IMR-90 (cell line): ENCODE measurements at regions not wholly inside any gene's neighbourhood (a gene's known extent, or its start where the extent isn't known, plus 50 kb on each side); places are given as distances from the start of the nearest gene placed in this dataset.

Experiments used
- ATAC-seq: fragments of 200-7000 bp; cut with Tn5 transposase; 2 replicates; pipeline ENCODE4 v1.9.1; 2020; ENCODE audit warnings: low read depth, mild to moderate bottlenecking, moderate library complexity
- BruUV-seq: library from RNA; stranded (reverse); fragments of 400-500 nt; replicated peaks from 2 replicates; lab custom pipeline; 2021; lab: Mats Ljungman, UMichigan
- CTCF ChIA-PET: fragments of 300-600 bp; formaldehyde crosslinking; extraction: SDS; loops from one replicate; lab custom pipeline; 2021; ENCODE audit warnings: antibody characterized with exemption; lab: Yijun Ruan, JAX
- POLR2A ChIA-PET: fragments of 300-600 bp; sonication (Branson Sonifier 250); formaldehyde crosslinking; loops from one replicate; lab custom pipeline; 2022; ENCODE audit warnings: antibody characterized with exemption; ENCODE audit not compliant: unreplicated experiment; lab: Charles Lee
- DNase-seq: peaks from one replicate; pipeline ENCODE4 v3.0.0; 2013
- H2AFZ ChIP-seq: replicated peaks from 2 replicates; pipeline ENCODE3; 2013; ENCODE audit warnings: low read length, mild to moderate bottlenecking; ENCODE audit not compliant: poor library complexity
- H2AK5ac ChIP-seq: 2 replicates; pipeline ENCODE4 v1.6.1; 2013; ENCODE audit warnings: low read depth, low read length, inconsistent platforms
- H2AK9ac ChIP-seq: replicated peaks from 2 replicates; pipeline ENCODE3; 2013; ENCODE audit warnings: mild to moderate bottlenecking, low read depth, low read length, moderate library complexity; ENCODE audit not compliant: poor library complexity
- H2BK120ac ChIP-seq: 2 replicates; pipeline ENCODE4 v1.6.1; 2013; ENCODE audit warnings: low read depth, low read length, inconsistent platforms
- H2BK15ac ChIP-seq: 3 replicates; pipeline ENCODE4 v1.6.1; 2013; ENCODE audit warnings: low read depth, low read length, inconsistent platforms
- H2BK20ac ChIP-seq: 2 replicates; pipeline ENCODE4 v1.6.1; 2013; ENCODE audit warnings: low read depth, mild to moderate bottlenecking, inconsistent platforms, low read length, moderate library complexity
- H2BK5ac ChIP-seq: 2 replicates; pipeline ENCODE4 v1.6.1; 2013; ENCODE audit warnings: mild to moderate bottlenecking, low read depth, low read length, inconsistent platforms; ENCODE audit not compliant: poor library complexity, severe bottlenecking
- H3K14ac ChIP-seq: replicated peaks from 2 replicates; pipeline ENCODE4 v1.6.1; 2013; ENCODE audit warnings: low read depth, low read length, inconsistent platforms
- H3K18ac ChIP-seq: 2 replicates; pipeline ENCODE4 v1.6.1; 2013; ENCODE audit warnings: low read depth, low read length, control low read depth
- H3K23ac ChIP-seq: 2 replicates; pipeline ENCODE4 v1.6.1; 2013; ENCODE audit warnings: low read depth, low read length, inconsistent platforms
- H3K27ac ChIP-seq: 2 replicates; pipeline ENCODE4 v1.5.1; 2013; ENCODE audit warnings: mild to moderate bottlenecking, control low read depth, low read length; ENCODE audit not compliant: insufficient read depth
- H3K27me3 ChIP-seq: 2 replicates; pipeline ENCODE4 v1.6.1; 2013; ENCODE audit warnings: low read length; ENCODE audit not compliant: control insufficient read depth, insufficient read depth
- H3K36me3 ChIP-seq: 2 replicates; pipeline ENCODE4 v1.6.1; 2013; ENCODE audit warnings: low read length, mixed read lengths; ENCODE audit not compliant: control insufficient read depth, insufficient read depth
- H3K4ac ChIP-seq: 2 replicates; pipeline ENCODE4 v1.6.1; 2013; ENCODE audit warnings: low read depth, low read length, inconsistent platforms
- H3K4me1 ChIP-seq: 2 replicates; pipeline ENCODE4 v1.6.1; 2013; ENCODE audit warnings: low read length, mixed read lengths; ENCODE audit not compliant: control insufficient read depth, insufficient read depth
- H3K4me2 ChIP-seq: 2 replicates; pipeline ENCODE4 v1.6.1; 2013; ENCODE audit warnings: low read depth, mild to moderate bottlenecking, control low read depth, low read length, moderate library complexity
- H3K4me3 ChIP-seq: 2 replicates; pipeline ENCODE4 v1.5.1; 2013; ENCODE audit warnings: low read depth, mild to moderate bottlenecking, control low read depth, low read length, moderate library complexity; ENCODE audit not compliant: insufficient read depth
- H3K56ac ChIP-seq: 2 replicates; pipeline ENCODE4 v1.6.1; 2013; ENCODE audit warnings: low read length, inconsistent platforms; ENCODE audit not compliant: insufficient read depth; ENCODE audit errors: extremely low read depth
- H3K79me1 ChIP-seq, 2 experiments: 2 replicates each; pipeline ENCODE4 v1.6.1; 2013; ENCODE audit warnings: low read length in 2 of 2, inconsistent platforms in 1 of 2, low read depth in 1 of 2
- H3K9ac ChIP-seq: 2 replicates; pipeline ENCODE4 v1.6.1; 2013; ENCODE audit warnings: low read depth, low read length, control low read depth
- H3K9me1 ChIP-seq: 2 replicates; pipeline ENCODE4 v1.6.1; 2013; ENCODE audit warnings: low read length, inconsistent platforms; ENCODE audit not compliant: insufficient read depth
- H3K9me3 ChIP-seq: 2 replicates; pipeline ENCODE4 v1.6.1; 2013; ENCODE audit warnings: low read length; ENCODE audit not compliant: control insufficient read depth, insufficient read depth
- H4K20me1 ChIP-seq: 2 replicates; pipeline ENCODE4 v1.6.1; 2013; ENCODE audit warnings: low read length, inconsistent platforms; ENCODE audit not compliant: insufficient read depth
- H4K5ac ChIP-seq: 2 replicates; pipeline ENCODE4 v1.6.1; 2013; ENCODE audit warnings: mild to moderate bottlenecking, low read depth, low read length, control low read depth
- H4K8ac ChIP-seq, 2 experiments: 2 replicates each; pipeline ENCODE4 v1.6.1; 2013; ENCODE audit warnings: low read depth in 2 of 2, low read length in 2 of 2, control low read depth in 1 of 2, inconsistent platforms in 1 of 2
- H4K91ac ChIP-seq: 2 replicates; pipeline ENCODE4 v1.6.1; 2013; ENCODE audit warnings: low read depth, low read length, inconsistent platforms; ENCODE audit not compliant: insufficient read depth
- CEBPB ChIP-seq: IDR thresholded peaks from 2 replicates; pipeline ENCODE4 v1.6.1; 2012; ENCODE audit warnings: low read depth, low read length, improper control_type of control experiment
- CHD1 ChIP-seq: IDR thresholded peaks from 2 replicates; pipeline ENCODE4 v1.6.1; 2012; ENCODE audit warnings: low read depth, low read length, improper control_type of control experiment
- CTCF ChIP-seq: conservative IDR thresholded peaks from 2 replicates; pipeline ENCODE4 v1.5.1; 2012; ENCODE audit warnings: mild to moderate bottlenecking, low read depth, low read length, improper control_type of control experiment
- ELK1 ChIP-seq: fragments of 150-350 bp; IDR thresholded peaks from 2 replicates; pipeline ENCODE4 v1.6.1; 2016; ENCODE audit warnings: low read depth, mild to moderate bottlenecking, low read length, moderate library complexity, borderline replicate concordance
- FOS ChIP-seq: fragments of 150-350 bp; IDR thresholded peaks from 2 replicates; pipeline ENCODE4 v1.6.1; 2016; ENCODE audit warnings: low read depth, low read length
- MAFK ChIP-seq: IDR thresholded peaks from 2 replicates; pipeline ENCODE4 v1.6.1; 2012; ENCODE audit warnings: low read depth, low read length, improper control_type of control experiment
- MAZ ChIP-seq: IDR thresholded peaks from 2 replicates; pipeline ENCODE4 v1.6.1; 2012; ENCODE audit warnings: low read depth, mild to moderate bottlenecking, low read length, improper control_type of control experiment, moderate library complexity, borderline replicate concordance
- MXI1 ChIP-seq: IDR thresholded peaks from 2 replicates; pipeline ENCODE4 v1.6.1; 2012; ENCODE audit warnings: low read depth, mild to moderate bottlenecking, low read length, moderate library complexity, borderline replicate concordance
- NFE2L2 ChIP-seq: fragments of 150-350 bp; IDR thresholded peaks from 2 replicates; pipeline ENCODE4 v1.6.1; 2016; ENCODE audit warnings: low read depth, mild to moderate bottlenecking, low read length
- POLR2A ChIP-seq: IDR thresholded peaks from 2 replicates; pipeline ENCODE4 v1.6.1; 2012; ENCODE audit warnings: mild to moderate bottlenecking, low read depth, low read length
- RAD21 ChIP-seq: IDR thresholded peaks from 2 replicates; pipeline ENCODE4 v1.6.1; 2012; ENCODE audit warnings: low read length, improper control_type of control experiment
- RCOR1 ChIP-seq: IDR thresholded peaks from 2 replicates; pipeline ENCODE4 v1.6.1; 2012; ENCODE audit warnings: mild to moderate bottlenecking, low read length, improper control_type of control experiment; ENCODE audit not compliant: insufficient replicate concordance
- RFX5 ChIP-seq: IDR thresholded peaks from 2 replicates; pipeline ENCODE4 v1.8.0; 2012; ENCODE audit warnings: low read depth, mild to moderate bottlenecking, low read length, moderate library complexity
- SMC3 ChIP-seq: fragments of 150-350 bp; IDR thresholded peaks from 2 replicates; pipeline ENCODE4 v1.6.1; 2016; ENCODE audit warnings: low read depth, mild to moderate bottlenecking, antibody characterized with exemption, low read length, moderate library complexity
- WGBS, 2 experiments: methylation state at CpG; one replicate each; pipeline versions ENCODE4 v1.1.5 to v1.1.7; 2013; ENCODE audit warnings: missing lambda C conversion rate in 2 of 2; ENCODE audit not compliant: insufficient read length in 1 of 2; ENCODE audit errors: extremely low coverage in 2 of 2; 5-methylcytosine and 5-hydroxymethylcytosine counted together
- dilution Hi-C: fragments of 300-500 bp; cut with HindIII; formaldehyde crosslinking; loops from one replicate; pipeline ENCODE4 v1.14.3; 2018; ENCODE audit warnings: low sequenced_read_pairs; ENCODE audit not compliant: unreplicated experiment
- in situ Hi-C: fragments of 300-500 bp; cut with MboI; formaldehyde crosslinking; loops from 3 replicates; pipeline ENCODE4 v1.14.3; 2019; ENCODE audit warnings: low sequenced_read_pairs, inconsistent platforms, mixed read lengths
- intact Hi-C: fragments of 100-400 bp; cut with micrococcal nuclease; formaldehyde crosslinking; loops from 2 replicates; pipeline ENCODE4 v1.10.0; 2022

GRCh38 chr2:128731994-128732650 lies 413.5 kb upstream of the HS6ST1 start:
- Histone ChIP-seq H3K79me1 (no peaks in the 10 kb centered on the region), H2AK9ac (no peak overlapping the region), H2AK5ac (no peak overlapping the region), H3K9me1 (no peaks in the 10 kb centered on the region), H3K27ac (no peak overlapping the region), H4K20me1 (no peaks in the 10 kb centered on the region), H3K4me1 (peaks cover 13% of the 10 kb centered on the region), H3K23ac (no peak overlapping the region), H3K9ac (no peak overlapping the region), H3K4me2 (no peak overlapping the region), H3K36me3 (no peaks in the 10 kb centered on the region), H3K9me3 (peaks cover 3% of the 10 kb centered on the region), H2BK15ac (no peak overlapping the region), H2BK20ac (no peak overlapping the region), H3K4me3 (no peak overlapping the region), H3K14ac (no peak overlapping the region), H2AFZ (no peak overlapping the region), H4K91ac (no peak overlapping the region), H2BK120ac (no peak overlapping the region), H3K18ac (no peak overlapping the region; the same call in 1 of the 2 replicates), H3K56ac (no peak overlapping the region), H4K5ac (no peak overlapping the region), H3K4ac (no peak overlapping the region), H4K8ac (no peak overlapping the region), H2BK5ac (no peak overlapping the region), H3K27me3 (no peaks in the 10 kb centered on the region; the same call in 1 of the 2 replicates)
- TF ChIP-seq POLR2A (no peak), MXI1 (no peak), CHD1 (no peak), NFE2L2 (no peak), RCOR1 (no peak), SMC3 (no peak), MAFK (no peak), CEBPB (no peak), RAD21 (no peak), CTCF (no peak), RFX5 (no peak), MAZ (no peak), FOS (no peak), ELK1 (no peak)
- intact Hi-C loops, result loop anchor here (2.0 to 10.0 kb wide), 2 partner anchors 195 to 257 kb away; no protein-coding TSS in a partner anchor
- no TSS peak for BruUV-seq
- no peak for ATAC-seq
- ChIA-PET CTCF (no interaction called here), POLR2A (no interaction called here)
- DNase-seq, result no peak
- in situ Hi-C loops, result loop anchor here (25.0 kb wide), 1 partner anchor 670 kb away; no protein-coding TSS in a partner anchor
- dilution Hi-C loops, result no loop called here
- 95% methylated on average over 4 of the region's 11 CpGs; no CpG with 5 or more reads in 1 of the 2 experiments for WGBS, 2 experiments
